OCI-LY1 (cell line): ENCODE measurements at regions not wholly inside any gene's neighbourhood (a gene's known extent, or its start where the extent isn't known, plus 50 kb on each side); places are given as distances from the start of the nearest gene placed in this dataset.

Source experiments
- H2AFZ ChIP-seq: fragments of 200-600 bp; sonication (generic), shearing (Covaris generic); 2 replicates; pipeline ENCODE4 v1.6.0; 2014; ENCODE audit warnings: antibody characterized with exemption, mild to moderate bottlenecking, low read length
- H3F3A ChIP-seq: fragments of 200-600 bp; sonication (generic), shearing (Covaris generic); 2 replicates; pipeline ENCODE4 v1.6.0; 2014; ENCODE audit warnings: mild to moderate bottlenecking, antibody characterized with exemption, low read length, moderate library complexity; ENCODE audit not compliant: insufficient read depth
- H3K27ac ChIP-seq: fragments of 200-600 bp; sonication (generic); 2 replicates; pipeline ENCODE4 v1.5.1; 2014; ENCODE audit warnings: low read length, mixed run types, mild to moderate bottlenecking, low read depth; ENCODE audit not compliant: poor library complexity, severe bottlenecking
- H3K27me3 ChIP-seq: fragments of 200-600 bp; sonication (generic); 2 replicates; pipeline ENCODE4 v1.6.0; 2014; ENCODE audit warnings: antibody characterized with exemption, mild to moderate bottlenecking, low read length, moderate library complexity; ENCODE audit not compliant: insufficient read depth
- H3K36me3 ChIP-seq: fragments of 200-600 bp; sonication (generic); 2 replicates; pipeline ENCODE4 v1.6.1; 2014; ENCODE audit warnings: mild to moderate bottlenecking, antibody characterized with exemption, low read length, moderate library complexity, mixed read lengths; ENCODE audit not compliant: insufficient read depth
- H3K4me1 ChIP-seq: fragments of 200-600 bp; sonication (generic); 2 replicates; pipeline ENCODE4 v1.5.1; 2014; ENCODE audit warnings: mild to moderate bottlenecking, low read length, moderate library complexity; ENCODE audit not compliant: insufficient read depth, severe bottlenecking
- H3K4me2 ChIP-seq: fragments of 200-600 bp; sonication (generic), shearing (Covaris generic); 2 replicates; pipeline ENCODE4 v1.6.1; 2014; ENCODE audit warnings: low read length
- H3K4me3 ChIP-seq: fragments of 200-600 bp; sonication (generic); 2 replicates; pipeline ENCODE4 v1.5.1; 2014; ENCODE audit warnings: low read length, low read depth, mild to moderate bottlenecking, mixed read lengths; ENCODE audit not compliant: poor library complexity, severe bottlenecking
- H3K79me2 ChIP-seq: fragments of 200-600 bp; shearing (Covaris generic); 2 replicates; pipeline ENCODE4 v1.6.1; 2016; ENCODE audit warnings: mixed run types, low read length, mixed read lengths; ENCODE audit not compliant: insufficient read depth
- H3K9ac ChIP-seq: fragments of 200-600 bp; sonication (generic), shearing (Covaris generic); 2 replicates; pipeline ENCODE4 v1.6.1; 2014; ENCODE audit warnings: mild to moderate bottlenecking, low read length, mixed read lengths
- H3K9me2 ChIP-seq: fragments of 200-600 bp; sonication (generic), shearing (Covaris generic); 2 replicates; pipeline ENCODE4 v1.6.1; 2014; ENCODE audit warnings: low read depth, mild to moderate bottlenecking, low read length, mixed read lengths
- H3K9me3 ChIP-seq: fragments of 200-600 bp; shearing (Covaris generic); 2 replicates; pipeline ENCODE4 v1.6.1; 2014; ENCODE audit warnings: low read length, mixed read lengths
- H4K20me1 ChIP-seq: fragments of 200-600 bp; sonication (generic), shearing (Covaris generic); 2 replicates; pipeline ENCODE4 v1.6.0; 2016; ENCODE audit warnings: mild to moderate bottlenecking, low read length; ENCODE audit not compliant: insufficient read depth
- EZH2 ChIP-seq: fragments of 200-600 bp; sonication (generic), shearing (Covaris generic); IDR thresholded peaks from 2 replicates; pipeline ENCODE4 v1.8.0; 2017; ENCODE audit warnings: borderline replicate concordance, mixed run types, mild to moderate bottlenecking, antibody characterized with exemption, low read length, moderate library complexity, mixed read lengths
- TF ChIP-seq, protein P1 (sequence below): fragments of 200-600 bp; sonication (generic), shearing (Covaris generic); IDR thresholded peaks from 2 replicates; pipeline ENCODE4 v1.5.1; 2017; ENCODE audit warnings: mild to moderate bottlenecking, antibody characterized with exemption, low read length, moderate library complexity, mixed read lengths

- Histone ChIP-seq H3K9ac (no peak overlapping the region), H2AFZ (no peak overlapping the region), H3K27ac (no peak overlapping the region), H3K9me3 (peaks cover 2% of the 10 kb centered on the region; the same call in 1 of the 2 replicates), H3F3A (no peaks in the 10 kb centered on the region), H3K4me2 (no peak overlapping the region), H3K9me2 (no peaks in the 10 kb centered on the region), H3K4me1 (no peaks in the 10 kb centered on the region), H3K79me2 (no peaks in the 10 kb centered on the region), H3K36me3 (no peaks in the 10 kb centered on the region; the same call in 1 of the 2 replicates), H3K4me3 (no peak overlapping the region), H3K27me3 (no peaks in the 10 kb centered on the region), H4K20me1 (no peaks in the 10 kb centered on the region)
- TF ChIP-seq, protein P1, sequence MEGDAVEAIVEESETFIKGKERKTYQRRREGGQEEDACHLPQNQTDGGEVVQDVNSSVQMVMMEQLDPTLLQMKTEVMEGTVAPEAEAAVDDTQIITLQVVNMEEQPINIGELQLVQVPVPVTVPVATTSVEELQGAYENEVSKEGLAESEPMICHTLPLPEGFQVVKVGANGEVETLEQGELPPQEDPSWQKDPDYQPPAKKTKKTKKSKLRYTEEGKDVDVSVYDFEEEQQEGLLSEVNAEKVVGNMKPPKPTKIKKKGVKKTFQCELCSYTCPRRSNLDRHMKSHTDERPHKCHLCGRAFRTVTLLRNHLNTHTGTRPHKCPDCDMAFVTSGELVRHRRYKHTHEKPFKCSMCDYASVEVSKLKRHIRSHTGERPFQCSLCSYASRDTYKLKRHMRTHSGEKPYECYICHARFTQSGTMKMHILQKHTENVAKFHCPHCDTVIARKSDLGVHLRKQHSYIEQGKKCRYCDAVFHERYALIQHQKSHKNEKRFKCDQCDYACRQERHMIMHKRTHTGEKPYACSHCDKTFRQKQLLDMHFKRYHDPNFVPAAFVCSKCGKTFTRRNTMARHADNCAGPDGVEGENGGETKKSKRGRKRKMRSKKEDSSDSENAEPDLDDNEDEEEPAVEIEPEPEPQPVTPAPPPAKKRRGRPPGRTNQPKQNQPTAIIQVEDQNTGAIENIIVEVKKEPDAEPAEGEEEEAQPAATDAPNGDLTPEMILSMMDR, result no peak
- TF ChIP-seq EZH2, result no peak
Observed at GRCh38 chr2:128424406-128425171, 105.9 kb upstream of the HS6ST1 start.

DNA sequence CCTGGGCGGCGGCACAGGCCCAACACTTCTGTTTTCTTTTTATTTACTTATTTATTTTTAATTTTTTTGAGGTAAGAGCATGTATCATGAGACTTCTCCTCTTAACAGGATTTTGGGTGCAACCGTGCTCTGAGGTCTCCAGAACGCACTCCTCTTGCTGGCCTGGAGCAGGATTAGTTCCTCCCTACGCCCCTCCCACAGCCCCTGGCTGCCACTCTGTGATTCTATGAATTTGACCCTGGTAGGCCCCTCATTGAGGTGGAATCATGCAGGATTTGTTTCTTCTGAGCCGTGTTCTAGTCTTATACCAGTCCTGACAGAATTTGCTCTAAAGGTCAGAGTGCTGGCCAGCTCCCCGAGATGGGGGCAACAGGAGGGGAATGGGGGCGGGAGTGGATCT lies 106.5 kb upstream of the HS6ST1 start:
- Histone ChIP-seq H4K20me1 (no peaks in the 10 kb centered on the region), H2AFZ (no peak overlapping the region), H3K9me2 (no peaks in the 10 kb centered on the region), H3K4me2 (no peak overlapping the region), H3K27ac (no peak overlapping the region), H3K9ac (no peak overlapping the region), H3K9me3 (peaks cover 2% of the 10 kb centered on the region; the same call in 1 of the 2 replicates), H3K79me2 (no peaks in the 10 kb centered on the region), H3K4me1 (no peaks in the 10 kb centered on the region), H3K36me3 (no peaks in the 10 kb centered on the region; the same call in 1 of the 2 replicates), H3F3A (no peaks in the 10 kb centered on the region), H3K4me3 (no peak overlapping the region), H3K27me3 (no peaks in the 10 kb centered on the region)
- TF ChIP-seq, protein P1, result no peak
- no peak for TF ChIP-seq EZH2

- Histone ChIP-seq H3K9me3 (peaks cover 2% of the 10 kb centered on the region; the same call in 1 of the 2 replicates), H3F3A (no peaks in the 10 kb centered on the region), H2AFZ (no peak overlapping the region), H3K27ac (no peak overlapping the region), H3K79me2 (no peaks in the 10 kb centered on the region), H3K9me2 (no peaks in the 10 kb centered on the region), H3K36me3 (no peaks in the 10 kb centered on the region; the same call in 1 of the 2 replicates), H3K9ac (no peak overlapping the region), H3K4me3 (no peak overlapping the region), H3K4me1 (no peaks in the 10 kb centered on the region), H3K27me3 (no peaks in the 10 kb centered on the region), H4K20me1 (no peaks in the 10 kb centered on the region), H3K4me2 (no peak overlapping the region)
- no peak for TF ChIP-seq EZH2
- TF ChIP-seq, protein P1, result no peak
Observed at GRCh38 chr2:128425731-128426620, 107.3 kb upstream of the HS6ST1 start.
